ENCODE measurements at regions not wholly inside any gene's neighbourhood (a gene's known extent, or its start where the extent isn't known, plus 50 kb on each side); places are given as distances from the start of the nearest gene placed in this dataset.

DNA sequence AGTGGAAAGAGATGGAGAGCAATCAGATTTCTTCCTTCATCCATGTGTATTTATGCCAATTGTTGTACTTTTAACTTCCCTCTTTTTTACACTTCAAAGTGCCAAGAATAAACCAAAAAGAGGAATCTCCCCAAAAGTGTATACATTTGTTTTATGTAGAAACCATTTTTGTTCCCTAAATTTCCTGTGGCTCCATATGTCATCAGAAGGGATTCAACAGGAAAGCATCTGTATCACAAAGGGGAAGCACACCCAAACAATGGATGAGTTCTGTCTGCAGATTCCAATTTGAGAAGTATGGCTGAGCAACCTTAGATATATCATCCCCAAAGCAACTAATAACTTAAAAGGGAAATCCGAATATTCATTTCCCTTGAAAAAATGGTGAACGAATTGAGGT lies 275.0 kb downstream of the MREG start:
- Histone ChIP-seq H3K9me2 (no peaks in the 10 kb centered on the region), H3K27me3 (ENCODE audit: insufficient read depth) (no peaks in the 10 kb centered on the region), H3K9ac (no peak overlapping the region), H3K4me1 (ENCODE audit: control insufficient read depth in 1 of 2, insufficient read depth in 2 of 2, low read depth in 1 of 2, low read length in 1 of 2) (no peaks in the 10 kb centered on the region; a peak in 1 of 4 replicates), H3K79me2 (ENCODE audit: insufficient read depth) (no peaks in the 10 kb centered on the region), H3F3A (replicated peaks; ENCODE audit: insufficient read depth) (no peaks in the 10 kb centered on the region), H3K27ac (ENCODE audit: low read depth in 2 of 2, low read length in 1 of 2) (no peak overlapping the region), H3K9me3 (no peaks in the 10 kb centered on the region), H2AFZ (ENCODE audit: low read depth) (no peak overlapping the region; the same call in 1 of the 2 replicates), H4K20me1 (ENCODE audit: insufficient read depth) (no peaks in the 10 kb centered on the region), H3K4me3 (ENCODE audit: low read depth in 2 of 2, low read length in 1 of 2) (no peak overlapping the region), H3K4me2 (no peak overlapping the region), H3K36me3 (replicated peaks in 1 of 2; ENCODE audit: control insufficient read depth in 1 of 2, insufficient read depth in 2 of 2, low read length in 1 of 2) (no peaks in the 10 kb centered on the region)
- DNase-seq, result no peak
- 89% methylated on average over 2 of the region's 2 CpGs for WGBS (ENCODE audit: low lambda C conversion rate)
- TF ChIP-seq, protein P1, sequence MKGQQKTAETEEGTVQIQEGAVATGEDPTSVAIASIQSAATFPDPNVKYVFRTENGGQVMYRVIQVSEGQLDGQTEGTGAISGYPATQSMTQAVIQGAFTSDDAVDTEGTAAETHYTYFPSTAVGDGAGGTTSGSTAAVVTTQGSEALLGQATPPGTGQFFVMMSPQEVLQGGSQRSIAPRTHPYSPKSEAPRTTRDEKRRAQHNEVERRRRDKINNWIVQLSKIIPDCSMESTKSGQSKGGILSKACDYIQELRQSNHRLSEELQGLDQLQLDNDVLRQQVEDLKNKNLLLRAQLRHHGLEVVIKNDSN (IDR thresholded peaks at IDR 0.05; ENCODE audit: borderline replicate concordance, low read depth), result no peak
- TF ChIP-seq FOSL2 (IDR thresholded peaks at IDR 0.05; ENCODE audit: borderline replicate concordance, low read depth) (no peak), NFIC (IDR thresholded peaks at IDR 0.05; ENCODE audit: borderline replicate concordance) (no peak), IRF3 (IDR thresholded peaks at IDR 0.05; ENCODE audit: low read depth, low read length) (no peak), TAF1 (IDR thresholded peaks at IDR 0.05; ENCODE audit: borderline replicate concordance, low read depth, low read length) (no peak), TEAD4 (IDR thresholded peaks at IDR 0.05; ENCODE audit: borderline replicate concordance, insufficient read depth) (no peak), GATA2 (CRISPR knock-in tag; IDR thresholded peaks at IDR 0.05) (no peak), RAD21 (IDR thresholded peaks at IDR 0.05; ENCODE audit: low read length) (no peak), MEF2A (IDR thresholded peaks at IDR 0.05; ENCODE audit: borderline replicate concordance, low read depth) (no peak), ELF1 (IDR thresholded peaks at IDR 0.05) (no peak), EP300 (IDR thresholded peaks at IDR 0.05; ENCODE audit: borderline replicate concordance in 1 of 2, low read depth in 1 of 2, low read length in 1 of 2) (no peak)
- TF ChIP-seq, protein P2, sequence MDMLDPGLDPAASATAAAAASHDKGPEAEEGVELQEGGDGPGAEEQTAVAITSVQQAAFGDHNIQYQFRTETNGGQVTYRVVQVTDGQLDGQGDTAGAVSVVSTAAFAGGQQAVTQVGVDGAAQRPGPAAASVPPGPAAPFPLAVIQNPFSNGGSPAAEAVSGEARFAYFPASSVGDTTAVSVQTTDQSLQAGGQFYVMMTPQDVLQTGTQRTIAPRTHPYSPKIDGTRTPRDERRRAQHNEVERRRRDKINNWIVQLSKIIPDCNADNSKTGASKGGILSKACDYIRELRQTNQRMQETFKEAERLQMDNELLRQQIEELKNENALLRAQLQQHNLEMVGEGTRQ (IDR thresholded peaks at IDR 0.05; ENCODE audit: borderline replicate concordance, low read depth, low read length), result no peak
- POLR2A ChIA-PET, result no interaction called here
- CTCF ChIA-PET, result no interaction called here

DNA sequence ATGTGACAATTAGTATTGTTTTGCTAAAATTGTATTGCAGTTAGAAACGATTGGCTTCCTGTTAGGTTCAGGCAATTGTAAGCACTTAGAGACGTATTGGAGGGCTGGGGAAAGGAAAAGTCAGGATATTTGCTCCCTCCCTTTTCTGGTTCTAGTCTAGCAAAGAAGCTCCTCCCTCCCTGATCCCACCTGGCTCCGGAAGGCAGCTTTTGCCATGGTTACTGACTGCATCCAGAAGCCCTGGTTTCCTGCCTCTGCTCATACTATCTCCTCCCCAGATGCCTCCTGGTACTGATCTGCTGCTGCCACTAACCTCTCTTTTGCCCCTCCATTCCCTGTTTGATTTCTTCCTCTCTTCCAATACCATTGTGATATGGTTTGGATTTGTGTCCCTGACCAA lies 275.9 kb downstream of the MREG start:
- H3K4me2 ChIP-seq, result no peak overlapping the region
- 62% methylated on average over 3 of the region's 3 CpGs for WGBS (ENCODE audit: low lambda C conversion rate)
- H3K4me3 ChIP-seq (ENCODE audit: low read depth in 2 of 2, low read length in 1 of 2), result no peak overlapping the region
- no peaks in the 10 kb centered on the region; a peak in 1 of 4 replicates for H3K4me1 ChIP-seq (ENCODE audit: control insufficient read depth in 1 of 2, insufficient read depth in 2 of 2, low read depth in 1 of 2, low read length in 1 of 2)
- ChIA-PET CTCF (no interaction called here), POLR2A (no interaction called here)
- DNase-seq, result no peak
- H3K36me3 ChIP-seq (replicated peaks in 1 of 2; ENCODE audit: control insufficient read depth in 1 of 2, insufficient read depth in 2 of 2, low read length in 1 of 2), result no peaks in the 10 kb centered on the region
- H3K27ac ChIP-seq (ENCODE audit: low read depth in 2 of 2, low read length in 1 of 2), result no peak overlapping the region
- H2AFZ ChIP-seq (ENCODE audit: low read depth), result no peak overlapping the region
- H3K9me2 ChIP-seq, result no peaks in the 10 kb centered on the region
- H4K20me1 ChIP-seq (ENCODE audit: insufficient read depth), result no peaks in the 10 kb centered on the region
- H3K27me3 ChIP-seq (ENCODE audit: insufficient read depth), result no peaks in the 10 kb centered on the region
- no peak for TF ChIP-seq GABPA (IDR thresholded peaks at IDR 0.05; ENCODE audit: low read depth)
- TF ChIP-seq MEF2A (IDR thresholded peaks at IDR 0.05; ENCODE audit: borderline replicate concordance, low read depth), result no peak
- no peak for TF ChIP-seq POLR2AphosphoS5 (IDR thresholded peaks at IDR 0.05; ENCODE audit: low read depth, low read length)
- TF ChIP-seq RXRA (IDR thresholded peaks at IDR 0.05; ENCODE audit: borderline replicate concordance, low read depth), result no peak
- no peak for TF ChIP-seq TCF12 (IDR thresholded peaks at IDR 0.05)
- TF ChIP-seq, protein P1 (IDR thresholded peaks at IDR 0.05; ENCODE audit: borderline replicate concordance, low read depth), result no peak
- TF ChIP-seq ELF1 (IDR thresholded peaks at IDR 0.05), result no peak
- TF ChIP-seq, protein P3, sequence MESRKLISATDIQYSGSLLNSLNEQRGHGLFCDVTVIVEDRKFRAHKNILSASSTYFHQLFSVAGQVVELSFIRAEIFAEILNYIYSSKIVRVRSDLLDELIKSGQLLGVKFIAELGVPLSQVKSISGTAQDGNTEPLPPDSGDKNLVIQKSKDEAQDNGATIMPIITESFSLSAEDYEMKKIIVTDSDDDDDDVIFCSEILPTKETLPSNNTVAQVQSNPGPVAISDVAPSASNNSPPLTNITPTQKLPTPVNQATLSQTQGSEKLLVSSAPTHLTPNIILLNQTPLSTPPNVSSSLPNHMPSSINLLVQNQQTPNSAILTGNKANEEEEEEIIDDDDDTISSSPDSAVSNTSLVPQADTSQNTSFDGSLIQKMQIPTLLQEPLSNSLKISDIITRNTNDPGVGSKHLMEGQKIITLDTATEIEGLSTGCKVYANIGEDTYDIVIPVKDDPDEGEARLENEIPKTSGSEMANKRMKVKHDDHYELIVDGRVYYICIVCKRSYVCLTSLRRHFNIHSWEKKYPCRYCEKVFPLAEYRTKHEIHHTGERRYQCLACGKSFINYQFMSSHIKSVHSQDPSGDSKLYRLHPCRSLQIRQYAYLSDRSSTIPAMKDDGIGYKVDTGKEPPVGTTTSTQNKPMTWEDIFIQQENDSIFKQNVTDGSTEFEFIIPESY (IDR thresholded peaks at IDR 0.05; ENCODE audit: borderline replicate concordance, low read depth), result no peak
- no peak for TF ChIP-seq TAF1 (IDR thresholded peaks at IDR 0.05; ENCODE audit: borderline replicate concordance, low read depth, low read length)
- no peak for TF ChIP-seq SIN3A (IDR thresholded peaks at IDR 0.05; ENCODE audit: borderline replicate concordance, low read depth, low read length)
- H3F3A ChIP-seq (replicated peaks; ENCODE audit: insufficient read depth), result no peaks in the 10 kb centered on the region
- no peak overlapping the region for H3K9ac ChIP-seq
- 0 out of 2 replicates have a peak, but pooled peaks cover 3% of the 10 kb centered on the region for H3K9me3 ChIP-seq
- no peaks in the 10 kb centered on the region for H3K79me2 ChIP-seq (ENCODE audit: insufficient read depth)

All from SK-N-SH (cell line).